Activated CD4-positive, alpha-beta T cell treated with anti-CD3 and anti-CD28 coated beads, Interleukin-2, amount 50 U/mL, for 24 hours (primary cell): ENCODE measurements at regions not wholly inside any gene's neighbourhood (a gene's known extent, or its start where the extent isn't known, plus 50 kb on each side); places are given as distances from the start of the nearest gene placed in this dataset.

Experiments used
- DNase-seq, 2 donors: peaks; one replicate each; pipeline ENCODE4 v3.0.0-alpha.2; 2020; ENCODE audit warnings: low read depth in 1 of 2, low spot score in 1 of 2

GRCh38 chr6:2468601-2468955 is 223.2 kb upstream of the GMDS start:
- DNase-seq = no peak

- DNase-seq = no peak
These were observed 222.7 kb upstream of the GMDS start for GRCh38 chr6:2467929-2468600.

- no peak for DNase-seq
These were observed 219.9 kb upstream of the GMDS start for GRCh38 chr6:2465336-2465735.

GRCh38 chr6:2464641-2465040 is 219.2 kb upstream of the GMDS start:
- DNase-seq = no peak

GRCh38 chr6:2462831-2463230 is 217.4 kb upstream of the GMDS start:
- DNase-seq = no peak

GRCh38 chr6:2460216-2460745 is 214.9 kb upstream of the GMDS start:
- no peak for DNase-seq

- DNase-seq = no peak
These were observed 208.8 kb upstream of the GMDS start for GRCh38 chr6:2454180-2454579.

GRCh38 chr6:2450546-2450945 is 205.1 kb upstream of the GMDS start:
- DNase-seq = no peak

GRCh38 chr6:2449572-2449940 is 204.2 kb upstream of the GMDS start:
- no peak for DNase-seq

- no peak for DNase-seq
These were observed 203.6 kb upstream of the GMDS start for GRCh38 chr6:2448826-2449571.

GRCh38 chr6:2447931-2448330 is 202.5 kb upstream of the GMDS start:
- DNase-seq = no peak

GRCh38 chr6:2447318-2447920 is 202.0 kb upstream of the GMDS start:
- DNase-seq = no peak

- no peak for DNase-seq
These were observed 196.4 kb upstream of the GMDS start for GRCh38 chr6:2441601-2442475.

GRCh38 chr6:2440516-2440915 is 195.1 kb upstream of the GMDS start:
- no peak for DNase-seq

- no peak for DNase-seq
These were observed 194.2 kb upstream of the GMDS start for GRCh38 chr6:2439632-2440031.

GRCh38 chr6:2439082-2439481 is 193.7 kb upstream of the GMDS start:
- no peak for DNase-seq

GRCh38 chr6:2436410-2437154 is 191.2 kb upstream of the GMDS start:
- no peak for DNase-seq

GRCh38 chr6:2435323-2435722 is 189.9 kb upstream of the GMDS start:
- no peak for DNase-seq

- no peak for DNase-seq
These were observed 189.5 kb upstream of the GMDS start for GRCh38 chr6:2434912-2435311.

- DNase-seq = no peak
These were observed 188.7 kb upstream of the GMDS start for GRCh38 chr6:2434116-2434515.

GRCh38 chr6:2433711-2434110 is 188.3 kb upstream of the GMDS start:
- DNase-seq = no peak
